OCI-LY3 (cell line): ENCODE measurements at regions not wholly inside any gene's neighbourhood (a gene's known extent, or its start where the extent isn't known, plus 50 kb on each side); places are given as distances from the start of the nearest gene placed in this dataset.

Experiments
- H2AFZ ChIP-seq: fragments of 200-600, 300-600 bp; shearing (Covaris generic); 2 replicates; pipeline ENCODE4 v1.6.0; 2014; ENCODE audit warnings: antibody characterized with exemption, low read depth, low read length
- H3K27ac ChIP-seq: fragments of 200-600, 300-600 bp; sonication (generic); 2 replicates; pipeline ENCODE4 v1.5.1; 2014; ENCODE audit warnings: mild to moderate bottlenecking, low read length, moderate library complexity, mixed read lengths
- H3K27me3 ChIP-seq: fragments of 200-600, 300-600 bp; sonication (generic); 2 replicates; pipeline ENCODE4 v1.6.1; 2014; ENCODE audit warnings: low read depth, low read length, mixed read lengths
- H3K36me3 ChIP-seq: fragments of 200-600, 300-600 bp; sonication (generic); replicated peaks from 2 replicates; pipeline ENCODE3; 2014; ENCODE audit warnings: low read depth, low read length, mixed read lengths
- H3K4me1 ChIP-seq: fragments of 300-600, 200-600 bp; sonication (generic); 2 replicates; pipeline ENCODE4 v1.6.1; 2014; ENCODE audit warnings: low read length, mixed read lengths
- H3K4me2 ChIP-seq: fragments of 200-600, 300-600 bp; sonication (generic); 2 replicates; pipeline ENCODE4 v1.6.1; 2014; ENCODE audit warnings: low read length, mixed read lengths
- H3K4me3 ChIP-seq: fragments of 300-600, 200-600 bp; sonication (generic); 2 replicates; pipeline ENCODE4 v1.5.1; 2014; ENCODE audit warnings: antibody characterized with exemption, mild to moderate bottlenecking, low read length, moderate library complexity
- H3K79me2 ChIP-seq: fragments of 300-600, 200-600 bp; shearing (Covaris generic); 2 replicates; pipeline ENCODE4 v1.6.1; 2014; ENCODE audit warnings: mild to moderate bottlenecking, low read length, mixed read lengths
- H3K9ac ChIP-seq: fragments of 300-600, 200-600 bp; shearing (Covaris generic); 2 replicates; pipeline ENCODE4 v1.6.0; 2014; ENCODE audit warnings: mild to moderate bottlenecking, low read length, moderate library complexity
- H3K9me3 ChIP-seq: fragments of 200-600, 300-600 bp; shearing (Covaris generic); 2 replicates; pipeline ENCODE4 v1.6.1; 2014; ENCODE audit warnings: low read length, mixed read lengths; ENCODE audit not compliant: insufficient read depth
- H4K20me1 ChIP-seq: fragments of 200-600, 300-600 bp; sonication (generic); 2 replicates; pipeline ENCODE4 v1.6.1; 2016; ENCODE audit warnings: low read length, mixed read lengths; ENCODE audit not compliant: insufficient read depth
- EZH2phosphoT487 ChIP-seq: fragments of 200-600 bp; shearing (Covaris generic); IDR thresholded peaks from 2 replicates; pipeline ENCODE4 v1.6.1; 2018; ENCODE audit warnings: antibody characterized with exemption, mixed run types, low read depth
- TF ChIP-seq, protein P1 (sequence below): fragments of 200-600, 300-600 bp; sonication (generic); IDR thresholded peaks from 2 replicates; pipeline ENCODE4 v1.5.1; 2014; ENCODE audit warnings: antibody characterized with exemption, low read length, low read depth

DNA sequence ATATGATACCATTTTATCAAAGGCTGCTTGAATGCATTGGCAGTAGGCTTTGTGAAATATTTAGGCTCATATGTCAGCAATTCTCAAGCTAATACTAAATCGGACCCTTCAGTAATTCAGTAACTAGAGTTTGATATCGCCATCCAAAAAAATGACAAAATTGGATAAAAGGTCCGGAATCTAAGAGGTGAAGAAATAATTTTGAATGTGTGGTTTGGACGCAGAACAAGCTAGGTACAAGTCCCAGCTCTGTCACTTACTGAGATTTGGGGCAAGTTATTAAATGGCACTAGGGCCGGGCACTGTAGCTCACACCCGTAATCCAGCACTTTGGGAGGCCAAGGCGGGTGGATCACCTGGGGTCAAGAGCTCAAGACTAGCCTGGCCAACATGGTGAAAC, 956.5 kb downstream of the CDH11 start:
- Histone ChIP-seq H2AFZ (no peak overlapping the region), H3K79me2 (no peaks in the 10 kb centered on the region), H3K9ac (no peak overlapping the region), H4K20me1 (no peaks in the 10 kb centered on the region), H3K9me3 (no peaks in the 10 kb centered on the region), H3K4me1 (no peaks in the 10 kb centered on the region), H3K27ac (no peak overlapping the region), H3K4me3 (no peak overlapping the region), H3K4me2 (no peak overlapping the region), H3K36me3 (no peaks in the 10 kb centered on the region), H3K27me3 (no peaks in the 10 kb centered on the region)
- TF ChIP-seq EZH2phosphoT487: no peak
- TF ChIP-seq, protein P1, sequence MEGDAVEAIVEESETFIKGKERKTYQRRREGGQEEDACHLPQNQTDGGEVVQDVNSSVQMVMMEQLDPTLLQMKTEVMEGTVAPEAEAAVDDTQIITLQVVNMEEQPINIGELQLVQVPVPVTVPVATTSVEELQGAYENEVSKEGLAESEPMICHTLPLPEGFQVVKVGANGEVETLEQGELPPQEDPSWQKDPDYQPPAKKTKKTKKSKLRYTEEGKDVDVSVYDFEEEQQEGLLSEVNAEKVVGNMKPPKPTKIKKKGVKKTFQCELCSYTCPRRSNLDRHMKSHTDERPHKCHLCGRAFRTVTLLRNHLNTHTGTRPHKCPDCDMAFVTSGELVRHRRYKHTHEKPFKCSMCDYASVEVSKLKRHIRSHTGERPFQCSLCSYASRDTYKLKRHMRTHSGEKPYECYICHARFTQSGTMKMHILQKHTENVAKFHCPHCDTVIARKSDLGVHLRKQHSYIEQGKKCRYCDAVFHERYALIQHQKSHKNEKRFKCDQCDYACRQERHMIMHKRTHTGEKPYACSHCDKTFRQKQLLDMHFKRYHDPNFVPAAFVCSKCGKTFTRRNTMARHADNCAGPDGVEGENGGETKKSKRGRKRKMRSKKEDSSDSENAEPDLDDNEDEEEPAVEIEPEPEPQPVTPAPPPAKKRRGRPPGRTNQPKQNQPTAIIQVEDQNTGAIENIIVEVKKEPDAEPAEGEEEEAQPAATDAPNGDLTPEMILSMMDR: no peak

DNA sequence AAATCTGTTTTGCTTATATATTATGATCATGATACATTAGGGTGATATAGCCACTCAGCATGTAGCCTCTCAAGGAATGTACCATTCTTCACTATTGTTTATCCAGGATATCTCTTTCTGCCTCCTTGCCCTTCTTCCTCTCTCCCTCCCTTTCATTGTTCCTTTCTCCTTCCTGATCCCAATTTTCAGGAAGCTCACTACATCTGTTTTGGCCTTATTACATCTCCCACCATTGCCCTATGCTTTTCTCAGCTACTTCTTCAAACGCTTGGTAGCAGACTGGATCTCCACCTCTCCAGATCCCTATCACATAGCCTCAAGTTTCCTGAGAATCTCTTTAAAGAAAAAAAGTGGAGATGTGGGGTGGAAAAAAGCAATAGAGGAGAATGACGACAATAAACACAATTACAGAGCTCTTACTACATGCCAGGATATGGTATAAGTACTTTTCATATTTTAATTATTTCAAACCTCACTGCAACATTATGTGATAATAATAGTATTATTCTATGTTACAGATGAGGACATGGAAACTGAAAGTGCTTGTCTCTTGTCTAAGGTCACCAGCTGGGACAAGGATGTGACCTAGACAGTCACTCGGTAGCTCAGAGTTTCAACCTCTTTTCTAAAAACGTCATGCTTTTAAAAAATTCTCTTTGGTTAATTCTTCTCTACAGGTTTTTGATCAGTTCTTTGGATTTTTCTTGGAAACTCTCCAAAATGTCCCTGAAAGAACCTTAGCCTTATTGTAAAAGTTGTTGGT, 959.1 kb downstream of the CDH11 start:
- Histone ChIP-seq H3K9me3 (no peaks in the 10 kb centered on the region), H3K9ac (no peak overlapping the region), H4K20me1 (no peaks in the 10 kb centered on the region), H3K4me1 (no peaks in the 10 kb centered on the region), H3K27ac (no peak overlapping the region), H3K4me3 (no peak overlapping the region), H2AFZ (no peak overlapping the region), H3K4me2 (no peak overlapping the region), H3K27me3 (no peaks in the 10 kb centered on the region), H3K79me2 (no peaks in the 10 kb centered on the region), H3K36me3 (no peaks in the 10 kb centered on the region)
- TF ChIP-seq EZH2phosphoT487: no peak
- TF ChIP-seq, protein P1: no peak

DNA sequence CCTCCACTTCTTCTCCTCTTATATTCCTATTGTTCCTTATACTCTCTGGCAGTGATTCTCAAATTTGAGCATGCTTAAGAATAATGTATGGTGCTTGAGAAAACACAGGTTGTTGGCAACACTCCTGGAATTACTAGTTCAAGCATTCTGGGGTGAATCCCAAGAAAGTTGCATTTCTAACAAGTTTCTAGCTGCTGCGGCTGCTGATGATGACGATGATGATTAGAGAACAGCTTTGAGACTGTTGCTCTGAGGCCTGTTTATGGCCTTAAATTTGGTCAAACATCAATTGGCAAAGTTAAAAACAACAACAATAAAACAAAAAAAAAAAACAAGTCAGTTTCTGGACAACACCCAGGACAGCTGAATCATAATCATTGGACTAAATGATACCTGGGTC, 961.9 kb downstream of the CDH11 start:
- Histone ChIP-seq H2AFZ (no peak overlapping the region), H3K9ac (no peak overlapping the region), H3K4me2 (no peak overlapping the region), H4K20me1 (no peaks in the 10 kb centered on the region), H3K36me3 (no peaks in the 10 kb centered on the region), H3K4me1 (no peaks in the 10 kb centered on the region), H3K79me2 (no peaks in the 10 kb centered on the region), H3K27me3 (no peaks in the 10 kb centered on the region), H3K4me3 (no peak overlapping the region), H3K9me3 (no peaks in the 10 kb centered on the region), H3K27ac (no peak overlapping the region)
- TF ChIP-seq EZH2phosphoT487: no peak
- TF ChIP-seq, protein P1: no peak

DNA sequence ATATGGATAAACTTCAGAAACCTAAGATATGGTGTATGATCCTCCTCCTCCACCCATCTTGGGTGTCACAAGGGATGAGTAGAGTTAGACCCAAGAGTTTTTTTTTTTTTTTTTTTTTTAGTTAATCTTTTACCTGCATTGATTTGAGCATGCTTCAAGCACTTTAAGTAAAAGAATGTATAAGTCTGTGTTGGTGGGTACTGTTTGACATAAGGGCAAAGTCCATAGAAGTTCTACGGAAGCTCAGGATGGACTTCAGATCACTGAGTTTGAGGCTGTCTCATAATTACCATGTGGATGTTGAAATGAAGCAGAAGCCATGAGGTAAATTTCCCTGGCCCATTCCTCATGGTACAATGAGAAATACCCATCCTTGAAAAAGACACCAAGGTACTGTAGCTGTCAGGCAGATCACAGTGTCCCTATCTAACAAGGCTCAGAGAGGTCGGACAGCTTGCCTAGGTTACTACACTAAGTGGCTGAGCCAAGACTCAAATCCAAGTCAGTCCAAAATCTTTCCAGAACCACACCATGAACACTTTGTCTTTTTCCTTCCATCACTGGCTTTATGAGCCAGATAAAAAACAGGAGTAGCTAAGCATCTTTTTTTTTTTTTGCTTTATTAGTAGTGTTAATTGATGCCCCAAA, 962.8 kb downstream of the CDH11 start:
- TF ChIP-seq, protein P1: no peak
- no peak for TF ChIP-seq EZH2phosphoT487
- Histone ChIP-seq H4K20me1 (no peaks in the 10 kb centered on the region), H3K9me3 (no peaks in the 10 kb centered on the region), H3K36me3 (no peaks in the 10 kb centered on the region), H3K4me3 (no peak overlapping the region), H2AFZ (no peak overlapping the region), H3K27ac (no peak overlapping the region), H3K4me2 (no peak overlapping the region), H3K4me1 (no peaks in the 10 kb centered on the region), H3K79me2 (no peaks in the 10 kb centered on the region), H3K27me3 (no peaks in the 10 kb centered on the region), H3K9ac (no peak overlapping the region)
